Testis (tissue), 2 donors: ENCODE measurements at regions not wholly inside any gene's neighbourhood (a gene's known extent, or its start where the extent isn't known, plus 50 kb on each side); places are given as distances from the start of the nearest gene placed in this dataset.

Source experiments
- DNase-seq: peaks from one replicate; pipeline ENCODE4 v3.0.0-alpha.2; 2019
- H3K27ac ChIP-seq, 2 donors: fragments of 200-600 bp; sonication (generic); one replicate each; pipeline ENCODE4 v1.5.1; 2019
- H3K27me3 ChIP-seq: fragments of 200-600 bp; sonication (generic); one replicate; pipeline ENCODE4 v1.5.1; 2019
- H3K36me3 ChIP-seq: fragments of 200-600 bp; sonication (generic); one replicate; pipeline ENCODE4 v1.5.1; 2017; ENCODE audit warnings: low read depth; ENCODE audit errors: missing control alignments
- H3K4me1 ChIP-seq: fragments of 200-600 bp; sonication (generic); one replicate; pipeline ENCODE4 v1.5.1; 2019
- H3K4me3 ChIP-seq, 2 donors: fragments of 200-600 bp; sonication (generic); one replicate each; pipeline ENCODE4 v1.5.1; 2017 to 2019
- H3K9me3 ChIP-seq: fragments of 200-600 bp; sonication (generic); one replicate; pipeline ENCODE4 v1.5.1; 2017
- POLR2A ChIP-seq: fragments of 450-650 bp; IDR thresholded peaks from one replicate; pipeline ENCODE4 v1.6.1; 2017; ENCODE audit warnings: antibody characterized with exemption, mild to moderate bottlenecking, moderate library complexity
- WGBS, 2 donors: methylation state at CpG; one replicate each; pipeline ENCODE4 v1.1.5; 2018; 5-methylcytosine and 5-hydroxymethylcytosine counted together
- intact Hi-C: fragments of 100-400 bp; cut with DNase I; formaldehyde crosslinking; loops from one replicate; pipeline ENCODE4 v1.15.1; 2023; ENCODE audit warnings: low total_unique reads
- TF ChIP-seq, protein P1 (sequence below), 3 experiments: fragments of 450-650 bp in 2 of 3; fragments of 200-600 bp in 1 of 3; sonication (generic) in 1 of 3; IDR thresholded peaks; one replicate each; pipeline ENCODE4 v1.5.1; 2016 to 2019; ENCODE audit warnings: antibody characterized with exemption in 3 of 3, mild to moderate bottlenecking in 2 of 3, moderate library complexity in 1 of 3

DNA sequence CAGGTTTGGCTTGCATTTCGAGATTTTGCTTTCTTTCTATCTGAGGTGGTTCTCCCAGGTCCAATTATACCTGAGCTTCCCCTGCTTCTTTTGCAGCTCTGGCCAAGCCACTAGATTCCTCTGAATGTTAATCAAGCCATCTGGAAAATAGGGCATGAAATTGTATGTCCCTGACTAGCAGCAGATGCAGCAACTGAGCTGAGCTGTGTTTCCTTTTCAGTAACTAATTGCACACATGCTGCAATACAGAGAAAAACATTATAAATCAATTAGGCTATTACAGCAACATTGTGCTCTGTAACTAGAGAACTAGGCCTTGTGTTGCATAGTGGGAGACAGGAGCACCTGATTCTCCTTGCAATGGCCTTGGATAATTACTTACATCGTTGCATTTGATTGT, 408.3 kb downstream of the ETS1 start:
- Histone ChIP-seq H3K4me3 (no peak overlapping the region), H3K27ac (no peak overlapping the region), H3K27me3 (no peaks in the 10 kb centered on the region), H3K36me3 (no peaks in the 10 kb centered on the region), H3K4me1 (no peaks in the 10 kb centered on the region), H3K9me3 (no peaks in the 10 kb centered on the region)
- TF ChIP-seq, protein P1, sequence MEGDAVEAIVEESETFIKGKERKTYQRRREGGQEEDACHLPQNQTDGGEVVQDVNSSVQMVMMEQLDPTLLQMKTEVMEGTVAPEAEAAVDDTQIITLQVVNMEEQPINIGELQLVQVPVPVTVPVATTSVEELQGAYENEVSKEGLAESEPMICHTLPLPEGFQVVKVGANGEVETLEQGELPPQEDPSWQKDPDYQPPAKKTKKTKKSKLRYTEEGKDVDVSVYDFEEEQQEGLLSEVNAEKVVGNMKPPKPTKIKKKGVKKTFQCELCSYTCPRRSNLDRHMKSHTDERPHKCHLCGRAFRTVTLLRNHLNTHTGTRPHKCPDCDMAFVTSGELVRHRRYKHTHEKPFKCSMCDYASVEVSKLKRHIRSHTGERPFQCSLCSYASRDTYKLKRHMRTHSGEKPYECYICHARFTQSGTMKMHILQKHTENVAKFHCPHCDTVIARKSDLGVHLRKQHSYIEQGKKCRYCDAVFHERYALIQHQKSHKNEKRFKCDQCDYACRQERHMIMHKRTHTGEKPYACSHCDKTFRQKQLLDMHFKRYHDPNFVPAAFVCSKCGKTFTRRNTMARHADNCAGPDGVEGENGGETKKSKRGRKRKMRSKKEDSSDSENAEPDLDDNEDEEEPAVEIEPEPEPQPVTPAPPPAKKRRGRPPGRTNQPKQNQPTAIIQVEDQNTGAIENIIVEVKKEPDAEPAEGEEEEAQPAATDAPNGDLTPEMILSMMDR (IDR thresholded peaks at IDR 0.05): no peak
- TF ChIP-seq POLR2A: no peak
- no peak for DNase-seq
- intact Hi-C loops: no loop called here
- 67 to 78% methylated on average over 2 of the region's 2 CpGs for WGBS, 2 donors

DNA sequence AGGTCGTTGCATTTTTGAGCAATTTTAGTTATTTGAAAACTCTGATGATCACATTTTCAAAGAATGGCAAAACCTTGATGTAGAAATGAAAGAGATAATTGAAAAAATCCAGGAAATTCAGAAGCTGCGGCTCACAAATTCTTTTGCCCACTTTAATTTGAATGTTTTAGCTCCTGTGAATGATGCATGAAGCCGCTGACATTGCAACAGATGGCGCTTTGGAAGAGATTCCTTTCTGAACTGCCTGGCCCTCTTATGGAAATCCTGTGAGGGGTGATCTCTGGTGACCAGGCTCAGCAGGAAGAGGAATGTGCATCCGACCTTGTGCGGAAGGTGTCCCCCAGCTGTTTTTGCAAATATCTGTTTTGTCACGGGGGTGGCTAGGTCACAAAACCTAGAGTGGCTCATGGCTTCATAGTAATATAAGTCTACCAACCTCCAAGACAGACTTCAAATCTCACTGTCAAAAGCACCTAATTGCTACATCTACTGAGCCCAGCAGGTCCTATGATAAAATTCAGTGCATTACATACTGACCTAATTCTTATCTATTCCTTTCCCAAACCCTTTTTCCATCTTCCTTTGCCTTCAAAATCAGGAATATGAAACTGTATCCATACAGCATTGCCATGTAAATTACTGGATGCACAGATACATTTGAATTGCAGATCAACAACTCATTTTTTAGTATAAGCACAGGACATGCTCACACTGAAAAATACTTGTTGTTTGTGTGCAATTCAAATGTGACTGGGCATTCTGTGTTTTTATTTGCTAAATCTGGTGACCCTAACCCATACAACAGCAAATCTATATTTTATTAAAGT, 412.7 kb downstream of the ETS1 start:
- DNase-seq: no peak
- no peaks in the 10 kb centered on the region for H3K9me3 ChIP-seq
- no peak for TF ChIP-seq POLR2A
- TF ChIP-seq, protein P1 (IDR thresholded peaks at IDR 0.05): no peak
- no peaks in the 10 kb centered on the region for H3K36me3 ChIP-seq
- 86 to 88% methylated on average over 7 of the region's 7 CpGs for WGBS, 2 donors
- no peak overlapping the region for H3K27ac ChIP-seq
- no peak overlapping the region for H3K4me3 ChIP-seq
- intact Hi-C loops: no loop called here
- H3K27me3 ChIP-seq: no peaks in the 10 kb centered on the region
- H3K4me1 ChIP-seq: no peaks in the 10 kb centered on the region

- Histone ChIP-seq H3K4me1 (no peaks in the 10 kb centered on the region), H3K4me3 (no peak overlapping the region), H3K9me3 (no peaks in the 10 kb centered on the region), H3K36me3 (no peaks in the 10 kb centered on the region), H3K27ac (no peak overlapping the region), H3K27me3 (no peaks in the 10 kb centered on the region)
- intact Hi-C loops: no loop called here
- DNase-seq: peak; percentile 94
- TF ChIP-seq, protein P1 (IDR thresholded peaks at IDR 0.05): peak; percentile 77 to 82 (median 80)
- no peak for TF ChIP-seq POLR2A
- WGBS, 2 donors: 33 to 35% methylated on average over 4 of the region's 4 CpGs
Observed at GRCh38 chr11:128172046-128172878, 415.1 kb downstream of the ETS1 start.

DNA sequence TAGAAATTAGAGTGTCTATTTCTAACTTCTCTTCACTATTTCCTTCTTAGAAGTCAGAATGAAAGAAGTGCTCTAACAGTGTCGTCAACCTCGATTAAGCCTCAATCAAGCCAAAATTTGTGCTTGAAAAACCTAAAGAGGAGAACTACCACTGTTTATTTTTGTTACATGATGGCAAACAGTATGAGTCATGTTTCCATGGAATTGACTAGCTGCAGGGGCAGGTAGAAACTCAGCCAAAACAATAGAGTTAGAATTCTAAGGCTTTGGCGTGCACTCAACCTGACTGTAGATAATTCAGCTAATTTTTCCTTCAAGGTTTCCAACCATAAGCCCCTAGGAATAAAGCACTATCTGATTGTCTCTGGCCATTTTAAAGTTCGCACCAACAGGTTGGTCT, 415.9 kb downstream of the ETS1 start:
- no peak for DNase-seq
- 62 to 70% methylated on average over 4 of the region's 4 CpGs for WGBS, 2 donors

More for the DNA sequence above, 415.9 kb downstream of the ETS1 start:
- no peaks in the 10 kb centered on the region for H3K27me3 ChIP-seq
- H3K4me3 ChIP-seq: no peak overlapping the region
- H3K36me3 ChIP-seq: no peaks in the 10 kb centered on the region
- H3K27ac ChIP-seq: no peak overlapping the region
- H3K9me3 ChIP-seq: no peaks in the 10 kb centered on the region
- intact Hi-C loops: no loop called here
- TF ChIP-seq POLR2A: no peak
- TF ChIP-seq, protein P1 (IDR thresholded peaks at IDR 0.05): no peak
- no peaks in the 10 kb centered on the region for H3K4me1 ChIP-seq
